OCI-LY3 (cell line): ENCODE measurements at regions not wholly inside any gene's neighbourhood (a gene's known extent, or its start where the extent isn't known, plus 50 kb on each side); places are given as distances from the start of the nearest gene placed in this dataset.

ENCODE experiments used
- H2AFZ ChIP-seq: fragments of 200-600, 300-600 bp; shearing (Covaris generic); 2 replicates; pipeline ENCODE4 v1.6.0; 2014; ENCODE audit warnings: antibody characterized with exemption, low read depth, low read length
- H3K27ac ChIP-seq: fragments of 200-600, 300-600 bp; sonication (generic); 2 replicates; pipeline ENCODE4 v1.5.1; 2014; ENCODE audit warnings: mild to moderate bottlenecking, low read length, moderate library complexity, mixed read lengths
- H3K27me3 ChIP-seq: fragments of 200-600, 300-600 bp; sonication (generic); 2 replicates; pipeline ENCODE4 v1.6.1; 2014; ENCODE audit warnings: low read depth, low read length, mixed read lengths
- H3K36me3 ChIP-seq: fragments of 200-600, 300-600 bp; sonication (generic); replicated peaks from 2 replicates; pipeline ENCODE3; 2014; ENCODE audit warnings: low read depth, low read length, mixed read lengths
- H3K4me1 ChIP-seq: fragments of 300-600, 200-600 bp; sonication (generic); 2 replicates; pipeline ENCODE4 v1.6.1; 2014; ENCODE audit warnings: low read length, mixed read lengths
- H3K4me2 ChIP-seq: fragments of 200-600, 300-600 bp; sonication (generic); 2 replicates; pipeline ENCODE4 v1.6.1; 2014; ENCODE audit warnings: low read length, mixed read lengths
- H3K4me3 ChIP-seq: fragments of 300-600, 200-600 bp; sonication (generic); 2 replicates; pipeline ENCODE4 v1.5.1; 2014; ENCODE audit warnings: antibody characterized with exemption, mild to moderate bottlenecking, low read length, moderate library complexity
- H3K79me2 ChIP-seq: fragments of 300-600, 200-600 bp; shearing (Covaris generic); 2 replicates; pipeline ENCODE4 v1.6.1; 2014; ENCODE audit warnings: mild to moderate bottlenecking, low read length, mixed read lengths
- H3K9ac ChIP-seq: fragments of 300-600, 200-600 bp; shearing (Covaris generic); 2 replicates; pipeline ENCODE4 v1.6.0; 2014; ENCODE audit warnings: mild to moderate bottlenecking, low read length, moderate library complexity
- H3K9me3 ChIP-seq: fragments of 200-600, 300-600 bp; shearing (Covaris generic); 2 replicates; pipeline ENCODE4 v1.6.1; 2014; ENCODE audit warnings: low read length, mixed read lengths; ENCODE audit not compliant: insufficient read depth
- H4K20me1 ChIP-seq: fragments of 200-600, 300-600 bp; sonication (generic); 2 replicates; pipeline ENCODE4 v1.6.1; 2016; ENCODE audit warnings: low read length, mixed read lengths; ENCODE audit not compliant: insufficient read depth
- EZH2phosphoT487 ChIP-seq: fragments of 200-600 bp; shearing (Covaris generic); IDR thresholded peaks from 2 replicates; pipeline ENCODE4 v1.6.1; 2018; ENCODE audit warnings: antibody characterized with exemption, mixed run types, low read depth
- TF ChIP-seq, protein P1 (sequence below): fragments of 200-600, 300-600 bp; sonication (generic); IDR thresholded peaks from 2 replicates; pipeline ENCODE4 v1.5.1; 2014; ENCODE audit warnings: antibody characterized with exemption, low read length, low read depth

DNA sequence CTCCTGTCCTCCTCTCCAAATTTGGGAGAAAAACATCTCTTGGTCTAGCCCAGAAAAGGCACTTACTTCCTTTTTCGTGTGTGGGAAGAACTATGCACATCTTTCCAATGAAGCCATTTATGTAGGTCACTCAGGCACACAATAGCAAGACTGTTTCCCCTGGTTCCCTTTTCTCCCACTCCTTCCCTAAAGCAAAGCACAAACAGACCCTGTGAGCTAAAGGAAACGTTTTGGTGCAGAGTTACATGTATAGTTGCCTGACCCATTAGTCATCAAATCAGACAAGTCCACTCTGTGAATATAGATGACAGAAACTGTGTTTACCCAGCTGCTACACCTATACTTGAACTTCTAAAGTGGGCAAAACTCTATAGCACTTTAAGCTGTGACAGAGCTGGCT lies 474.6 kb downstream of the COL12A1 start:
- Histone ChIP-seq H2AFZ (no peak overlapping the region), H3K27me3 (no peaks in the 10 kb centered on the region), H3K4me2 (no peak overlapping the region), H3K9ac (no peak overlapping the region), H3K27ac (no peak overlapping the region), H3K79me2 (no peaks in the 10 kb centered on the region), H3K9me3 (0 out of 2 replicates have a peak, but pooled peaks cover 11% of the 10 kb centered on the region), H4K20me1 (no peaks in the 10 kb centered on the region), H3K4me3 (no peak overlapping the region), H3K36me3 (no peaks in the 10 kb centered on the region), H3K4me1 (peaks cover 5% of the 10 kb centered on the region)
- no peak for TF ChIP-seq EZH2phosphoT487
- TF ChIP-seq, protein P1, sequence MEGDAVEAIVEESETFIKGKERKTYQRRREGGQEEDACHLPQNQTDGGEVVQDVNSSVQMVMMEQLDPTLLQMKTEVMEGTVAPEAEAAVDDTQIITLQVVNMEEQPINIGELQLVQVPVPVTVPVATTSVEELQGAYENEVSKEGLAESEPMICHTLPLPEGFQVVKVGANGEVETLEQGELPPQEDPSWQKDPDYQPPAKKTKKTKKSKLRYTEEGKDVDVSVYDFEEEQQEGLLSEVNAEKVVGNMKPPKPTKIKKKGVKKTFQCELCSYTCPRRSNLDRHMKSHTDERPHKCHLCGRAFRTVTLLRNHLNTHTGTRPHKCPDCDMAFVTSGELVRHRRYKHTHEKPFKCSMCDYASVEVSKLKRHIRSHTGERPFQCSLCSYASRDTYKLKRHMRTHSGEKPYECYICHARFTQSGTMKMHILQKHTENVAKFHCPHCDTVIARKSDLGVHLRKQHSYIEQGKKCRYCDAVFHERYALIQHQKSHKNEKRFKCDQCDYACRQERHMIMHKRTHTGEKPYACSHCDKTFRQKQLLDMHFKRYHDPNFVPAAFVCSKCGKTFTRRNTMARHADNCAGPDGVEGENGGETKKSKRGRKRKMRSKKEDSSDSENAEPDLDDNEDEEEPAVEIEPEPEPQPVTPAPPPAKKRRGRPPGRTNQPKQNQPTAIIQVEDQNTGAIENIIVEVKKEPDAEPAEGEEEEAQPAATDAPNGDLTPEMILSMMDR: no peak

DNA sequence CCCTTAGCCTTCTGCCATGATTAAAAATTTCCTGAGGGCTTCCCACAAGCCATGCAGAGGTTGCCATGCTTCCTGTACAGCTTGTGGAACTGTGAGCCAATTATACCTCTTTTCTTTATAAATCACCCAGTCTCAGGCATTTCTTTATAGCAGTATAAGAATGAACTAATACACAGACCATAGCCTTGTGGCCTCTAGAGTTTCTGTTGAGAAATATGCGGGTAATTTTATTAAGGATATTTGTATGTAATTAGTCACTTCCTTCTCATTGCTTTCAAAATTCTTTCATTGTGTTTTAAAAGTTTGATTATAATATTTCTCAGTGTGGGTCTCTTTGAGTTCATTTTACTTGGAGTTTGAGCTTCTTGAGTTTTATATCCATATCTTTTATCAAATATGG lies 484.9 kb downstream of the COL12A1 start:
- Histone ChIP-seq H3K27me3 (no peaks in the 10 kb centered on the region), H2AFZ (no peak overlapping the region), H3K9ac (no peak overlapping the region), H3K4me3 (no peak overlapping the region), H3K4me1 (0 out of 2 replicates have a peak, but pooled peaks cover under 1% of the 10 kb centered on the region), H3K27ac (no peak overlapping the region), H4K20me1 (no peaks in the 10 kb centered on the region), H3K9me3 (peaks cover 7% of the 10 kb centered on the region; the same call in 1 of the 2 replicates), H3K36me3 (no peaks in the 10 kb centered on the region), H3K79me2 (no peaks in the 10 kb centered on the region), H3K4me2 (no peak overlapping the region)
- TF ChIP-seq, protein P1: no peak
- no peak for TF ChIP-seq EZH2phosphoT487

- no peaks in the 10 kb centered on the region for H3K27me3 ChIP-seq
- H3K27ac ChIP-seq: no peak overlapping the region
- H3K36me3 ChIP-seq: no peaks in the 10 kb centered on the region
- H4K20me1 ChIP-seq: no peaks in the 10 kb centered on the region
- no peak overlapping the region for H3K4me3 ChIP-seq
- H3K9ac ChIP-seq: no peak overlapping the region
- H3K9me3 ChIP-seq: peaks cover 7% of the 10 kb centered on the region; the same call in 1 of the 2 replicates
- no peak overlapping the region for H3K4me2 ChIP-seq
- TF ChIP-seq, protein P1: no peak
- TF ChIP-seq EZH2phosphoT487: no peak
- H2AFZ ChIP-seq: no peak overlapping the region
- H3K4me1 ChIP-seq: peaks cover 5% of the 10 kb centered on the region; the same call in 1 of the 2 replicates
- H3K79me2 ChIP-seq: no peaks in the 10 kb centered on the region
Observed at GRCh38 chr6:74717591-74717990, 488.3 kb downstream of the COL12A1 start.

DNA sequence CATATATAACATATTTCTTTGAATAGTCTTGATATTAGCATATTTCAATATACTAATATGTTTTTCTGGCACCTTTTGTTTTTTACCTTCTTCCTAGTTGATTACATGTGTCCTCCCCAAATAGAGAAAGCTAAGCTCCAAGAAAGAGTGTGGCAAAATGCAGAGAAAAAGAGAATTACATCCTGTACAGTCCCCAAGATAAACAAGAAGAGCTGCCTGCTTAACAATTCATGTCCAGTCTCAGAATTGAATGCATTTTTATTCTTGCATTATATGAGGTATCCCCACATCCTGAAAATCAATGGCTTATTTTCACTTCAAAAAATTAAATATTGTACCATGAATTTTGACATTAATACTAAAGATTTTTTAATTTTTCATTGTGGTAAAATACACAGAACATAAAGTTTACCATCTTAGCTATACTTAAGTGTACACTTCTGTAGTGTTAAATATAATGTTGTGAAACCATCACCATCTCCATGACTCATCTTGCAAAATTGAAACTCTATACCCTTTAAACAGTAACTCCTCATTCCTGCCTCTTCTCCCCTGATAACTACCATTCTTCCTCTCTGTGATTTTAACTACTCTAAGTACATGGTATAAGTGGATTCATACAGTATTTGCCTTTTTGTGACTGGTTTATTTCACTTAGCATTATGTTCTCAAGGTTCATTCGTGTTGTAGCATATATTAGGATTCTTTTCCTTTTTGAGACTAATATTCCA lies 490.3 kb downstream of the COL12A1 start:
- no peak overlapping the region for H3K27ac ChIP-seq
- peaks cover 5% of the 10 kb centered on the region; the same call in 1 of the 2 replicates for H3K4me1 ChIP-seq
- peaks cover 7% of the 10 kb centered on the region; the same call in 1 of the 2 replicates for H3K9me3 ChIP-seq
- no peak overlapping the region for H3K4me3 ChIP-seq
- H2AFZ ChIP-seq: no peak overlapping the region
- no peaks in the 10 kb centered on the region for H4K20me1 ChIP-seq
- no peak overlapping the region for H3K9ac ChIP-seq
- TF ChIP-seq, protein P1: no peak
- no peak for TF ChIP-seq EZH2phosphoT487
- no peaks in the 10 kb centered on the region for H3K36me3 ChIP-seq
- no peaks in the 10 kb centered on the region for H3K27me3 ChIP-seq
- no peak overlapping the region for H3K4me2 ChIP-seq
- H3K79me2 ChIP-seq: no peaks in the 10 kb centered on the region
